ENCODE measurements at regions not wholly inside any gene's neighbourhood (a gene's known extent, or its start where the extent isn't known, plus 50 kb on each side); places are given as distances from the start of the nearest gene placed in this dataset.

DNA sequence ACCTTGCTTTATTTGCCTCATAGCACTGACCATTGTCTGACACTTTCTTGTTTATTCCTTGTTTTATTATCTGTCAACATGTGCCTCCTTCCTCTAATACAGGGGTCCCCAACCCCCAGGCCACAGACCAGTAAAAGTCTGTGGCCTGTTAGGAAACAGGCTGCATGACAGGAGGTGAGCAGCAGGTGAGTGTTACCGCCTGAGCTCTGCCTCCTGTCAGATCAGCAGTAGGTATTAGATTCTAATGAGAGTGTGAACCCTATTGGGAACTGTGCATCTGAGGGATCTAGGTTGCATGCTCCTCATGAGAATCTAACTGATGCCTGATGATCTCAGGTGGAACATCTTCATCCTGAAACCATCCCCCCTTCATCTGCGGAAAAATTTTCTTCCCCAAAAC, 228.0 kb downstream of the HINT1 start:
- ChIA-PET CTCF (ENCODE audit: partially characterized antibody) (no interaction called here), POLR2A (ENCODE audit: partially characterized antibody) (no interaction called here)
- H3K18ac ChIP-seq (ENCODE audit: extremely low read depth, low read length): no peak overlapping the region
- H3K4me3 ChIP-seq (ENCODE audit: extremely low read depth in 1 of 4, insufficient read depth in 2 of 4, low read depth in 3 of 4, low read length in 4 of 4): no peak overlapping the region
- no peak overlapping the region for H4K5ac ChIP-seq (ENCODE audit: insufficient read length, low read depth, low read length)
- H3K56ac ChIP-seq (replicated peaks; ENCODE audit: insufficient read length, low read depth, low read length): no peak overlapping the region
- H4K8ac ChIP-seq (ENCODE audit: extremely low read depth, insufficient read depth, low read length): no peak overlapping the region
- no peak overlapping the region for H2BK120ac ChIP-seq (replicated peaks; ENCODE audit: low read depth, low read length)
- H3K27ac ChIP-seq (ENCODE audit: low read depth, low read length): no peak overlapping the region
- H3K9ac ChIP-seq (replicated peaks in 1 of 4; ENCODE audit: extremely low read depth in 1 of 4, low read depth in 3 of 4, low read length in 3 of 4): no peak overlapping the region
- H3K36me3 ChIP-seq (ENCODE audit: control insufficient read depth in 2 of 4, insufficient read depth in 4 of 4, low read length in 3 of 4): no peaks in the 10 kb centered on the region
- H3K23me2 ChIP-seq (ENCODE audit: low read depth, low read length): no peaks in the 10 kb centered on the region
- no peaks in the 10 kb centered on the region for H3K79me1 ChIP-seq (ENCODE audit: low read depth, low read length)
- no peaks in the 10 kb centered on the region for H3K9me3 ChIP-seq (ENCODE audit: insufficient read depth in 2 of 2, low read depth in 1 of 2, low read length in 1 of 2)
- H3K4me2 ChIP-seq (ENCODE audit: insufficient read depth in 1 of 2, low read depth in 2 of 2, low read length in 2 of 2): no peak overlapping the region; a peak in 1 of 4 replicates
- 0 out of 7 replicates have a peak, but pooled peaks cover 0 to 4% (median 0%) of the 10 kb centered on the region in 4 experiments for H3K4me1 ChIP-seq (replicated peaks in 1 of 4; ENCODE audit: control insufficient read depth in 3 of 4, insufficient read depth in 4 of 4, low read length in 3 of 4)
- H2AK5ac ChIP-seq (ENCODE audit: low read depth, low read length): no peak overlapping the region
- FAIRE-seq (no peak), DNase-seq (ENCODE audit: low read depth in 1 of 2, low spot score in 2 of 2) (no peak)
- H3K14ac ChIP-seq (ENCODE audit: insufficient read length): no peak overlapping the region
- no peak overlapping the region for H2AFZ ChIP-seq (ENCODE audit: low read length)
- H3K4ac ChIP-seq (replicated peaks; ENCODE audit: insufficient read length, low read depth, low read length): no peak overlapping the region
- no peaks in the 10 kb centered on the region for H3K27me3 ChIP-seq (replicated peaks in 1 of 4; ENCODE audit: control insufficient read depth in 3 of 4, extremely low read depth in 1 of 4, insufficient read depth in 3 of 4, low read length in 3 of 4)
- no peak overlapping the region for H3K23ac ChIP-seq (ENCODE audit: insufficient read length)
- H3K79me2 ChIP-seq (ENCODE audit: control insufficient read depth in 1 of 2, insufficient read depth in 2 of 2, low read length in 2 of 2): no peaks in the 10 kb centered on the region
- no peak overlapping the region for H4K91ac ChIP-seq (replicated peaks; ENCODE audit: insufficient read length, low read length)
- no peaks in the 10 kb centered on the region for H4K20me1 ChIP-seq (replicated peaks in 1 of 2; ENCODE audit: control insufficient read depth in 1 of 2, insufficient read depth in 2 of 2, low read length in 2 of 2)
- 76% methylated on average over 2 of the region's 2 CpGs; no CpG with 5 or more reads in 1 of the 2 experiments for WGBS, 2 experiments (ENCODE audit: extremely low coverage in 1 of 2, insufficient coverage in 1 of 2, insufficient read length in 1 of 2, insufficient replicate concordance in 2 of 2, low coverage in 1 of 2, low lambda C conversion rate in 2 of 2, missing lambda C conversion rate in 1 of 2)
- no peak overlapping the region for H2BK12ac ChIP-seq (ENCODE audit: low read depth, low read length)
- no peak overlapping the region for H2BK5ac ChIP-seq (ENCODE audit: low read depth, low read length)
- H2BK20ac ChIP-seq (ENCODE audit: low read length): 0 out of 2 replicates have a peak overlapping the region, but pooled peaks have one; percentile 21
- H2BK15ac ChIP-seq (ENCODE audit: low read length): no peak overlapping the region
- no peak for TF ChIP-seq EP300 (IDR thresholded peaks at IDR 0.05; ENCODE audit: borderline replicate concordance in 1 of 2, low read depth in 2 of 2, low read length in 2 of 2)
- TF ChIP-seq SP4 (IDR thresholded peaks at IDR 0.05; ENCODE audit: low read length): no peak
- TF ChIP-seq, protein P1, sequence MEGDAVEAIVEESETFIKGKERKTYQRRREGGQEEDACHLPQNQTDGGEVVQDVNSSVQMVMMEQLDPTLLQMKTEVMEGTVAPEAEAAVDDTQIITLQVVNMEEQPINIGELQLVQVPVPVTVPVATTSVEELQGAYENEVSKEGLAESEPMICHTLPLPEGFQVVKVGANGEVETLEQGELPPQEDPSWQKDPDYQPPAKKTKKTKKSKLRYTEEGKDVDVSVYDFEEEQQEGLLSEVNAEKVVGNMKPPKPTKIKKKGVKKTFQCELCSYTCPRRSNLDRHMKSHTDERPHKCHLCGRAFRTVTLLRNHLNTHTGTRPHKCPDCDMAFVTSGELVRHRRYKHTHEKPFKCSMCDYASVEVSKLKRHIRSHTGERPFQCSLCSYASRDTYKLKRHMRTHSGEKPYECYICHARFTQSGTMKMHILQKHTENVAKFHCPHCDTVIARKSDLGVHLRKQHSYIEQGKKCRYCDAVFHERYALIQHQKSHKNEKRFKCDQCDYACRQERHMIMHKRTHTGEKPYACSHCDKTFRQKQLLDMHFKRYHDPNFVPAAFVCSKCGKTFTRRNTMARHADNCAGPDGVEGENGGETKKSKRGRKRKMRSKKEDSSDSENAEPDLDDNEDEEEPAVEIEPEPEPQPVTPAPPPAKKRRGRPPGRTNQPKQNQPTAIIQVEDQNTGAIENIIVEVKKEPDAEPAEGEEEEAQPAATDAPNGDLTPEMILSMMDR (IDR thresholded peaks at IDR 0.05; ENCODE audit: control extremely low read depth in 1 of 3, insufficient read depth in 1 of 3, low read depth in 1 of 3, low read length in 3 of 3): no peak
- no peak for TF ChIP-seq CHD2 (IDR thresholded peaks at IDR 0.05; ENCODE audit: low read length)
- no peak for TF ChIP-seq KDM1A (IDR thresholded peaks at IDR 0.05; ENCODE audit: borderline replicate concordance, low read length)
- TF ChIP-seq, protein P2, sequence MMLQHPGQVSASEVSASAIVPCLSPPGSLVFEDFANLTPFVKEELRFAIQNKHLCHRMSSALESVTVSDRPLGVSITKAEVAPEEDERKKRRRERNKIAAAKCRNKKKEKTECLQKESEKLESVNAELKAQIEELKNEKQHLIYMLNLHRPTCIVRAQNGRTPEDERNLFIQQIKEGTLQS (IDR thresholded peaks at IDR 0.05; ENCODE audit: insufficient read depth, low read depth, low read length): no peak
- no peak for TF ChIP-seq TCF12 (IDR thresholded peaks at IDR 0.05; ENCODE audit: low read depth, low read length)
- TF ChIP-seq POLR2AphosphoS5 (IDR thresholded peaks at IDR 0.05; ENCODE audit: low read depth, low read length): no peak
- no peak for TF ChIP-seq FOSL1 (IDR thresholded peaks at IDR 0.05; ENCODE audit: insufficient read depth, low read depth, low read length)
- TF ChIP-seq TAF7 (optimal IDR thresholded peaks at IDR 0.05; ENCODE audit: borderline replicate concordance, low read depth, low read length): no peak
- no peak for TF ChIP-seq CREB1 (IDR thresholded peaks at IDR 0.05)
- TF ChIP-seq JUN (IDR thresholded peaks at IDR 0.05; ENCODE audit: low read depth, low read length): no peak
- no peak for TF ChIP-seq NRF1 (IDR thresholded peaks at IDR 0.05; ENCODE audit: low read depth, low read length)

Data from H1 (cell line).